ENCODE measurements at regions not wholly inside any gene's neighbourhood (a gene's known extent, or its start where the extent isn't known, plus 50 kb on each side); places are given as distances from the start of the nearest gene placed in this dataset.

DNA sequence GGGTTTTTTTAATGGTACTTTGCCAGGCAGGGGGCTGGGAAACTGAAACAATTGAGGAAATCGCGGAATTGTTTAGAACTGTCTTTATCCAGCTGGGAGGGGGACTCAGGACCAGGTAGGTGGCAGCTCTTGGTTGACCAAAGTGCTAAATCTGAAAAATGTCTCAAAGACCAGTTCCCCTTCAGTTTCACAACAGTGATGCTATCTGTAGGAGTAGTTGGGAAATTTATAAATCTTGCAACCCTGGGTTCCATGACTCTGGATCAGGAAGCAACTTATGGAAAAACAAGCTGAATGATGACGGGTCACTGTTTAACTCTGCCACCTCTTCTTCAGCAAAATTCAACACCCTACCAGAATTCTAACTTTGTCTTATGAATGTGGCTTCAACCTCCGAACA is 99.7 kb downstream of the FAM50B start:
- no peak for FAIRE-seq
- DNase-seq: no peak

DNA sequence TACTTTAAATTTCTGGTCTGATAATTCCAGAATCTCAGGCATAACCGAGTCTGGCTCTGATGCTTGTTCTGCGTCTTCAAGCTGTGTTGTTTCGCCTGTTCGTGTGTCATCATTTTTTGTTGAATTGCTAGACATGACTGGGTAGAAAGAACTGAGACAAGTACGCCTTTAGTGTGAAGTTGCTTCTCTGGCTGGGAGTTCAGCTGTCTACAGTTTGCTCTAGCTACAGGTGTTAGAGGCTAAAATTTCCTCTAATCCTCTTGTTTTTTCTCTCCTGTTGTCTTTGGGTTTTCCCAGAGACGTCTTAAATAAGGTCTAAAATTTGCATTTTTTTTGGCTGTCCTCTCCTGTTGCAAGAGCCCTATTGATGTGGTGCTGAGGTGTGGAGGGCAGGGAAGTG is 100.3 kb downstream of the FAM50B start:
- H3K9me3 ChIP-seq: no peaks in the 10 kb centered on the region
- no peak overlapping the region for H3K27ac ChIP-seq
- FAIRE-seq (no peak), ATAC-seq (no peak), DNase-seq (no peak)
- intact Hi-C loops (cut with DNase I): no loop called here
- H3K4me1 ChIP-seq: no peaks in the 10 kb centered on the region
- 66 to 82% methylated on average over 6 of the region's 6 CpGs for WGBS, 2 donors
- no peak overlapping the region for H3K4me3 ChIP-seq
- TF ChIP-seq, protein P1, sequence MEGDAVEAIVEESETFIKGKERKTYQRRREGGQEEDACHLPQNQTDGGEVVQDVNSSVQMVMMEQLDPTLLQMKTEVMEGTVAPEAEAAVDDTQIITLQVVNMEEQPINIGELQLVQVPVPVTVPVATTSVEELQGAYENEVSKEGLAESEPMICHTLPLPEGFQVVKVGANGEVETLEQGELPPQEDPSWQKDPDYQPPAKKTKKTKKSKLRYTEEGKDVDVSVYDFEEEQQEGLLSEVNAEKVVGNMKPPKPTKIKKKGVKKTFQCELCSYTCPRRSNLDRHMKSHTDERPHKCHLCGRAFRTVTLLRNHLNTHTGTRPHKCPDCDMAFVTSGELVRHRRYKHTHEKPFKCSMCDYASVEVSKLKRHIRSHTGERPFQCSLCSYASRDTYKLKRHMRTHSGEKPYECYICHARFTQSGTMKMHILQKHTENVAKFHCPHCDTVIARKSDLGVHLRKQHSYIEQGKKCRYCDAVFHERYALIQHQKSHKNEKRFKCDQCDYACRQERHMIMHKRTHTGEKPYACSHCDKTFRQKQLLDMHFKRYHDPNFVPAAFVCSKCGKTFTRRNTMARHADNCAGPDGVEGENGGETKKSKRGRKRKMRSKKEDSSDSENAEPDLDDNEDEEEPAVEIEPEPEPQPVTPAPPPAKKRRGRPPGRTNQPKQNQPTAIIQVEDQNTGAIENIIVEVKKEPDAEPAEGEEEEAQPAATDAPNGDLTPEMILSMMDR (IDR thresholded peaks at IDR 0.05): no peak
- H3K36me3 ChIP-seq: no peaks in the 10 kb centered on the region
- H3K27me3 ChIP-seq: no peaks in the 10 kb centered on the region

More for the DNA sequence above, 99.7 kb downstream of the FAM50B start:
- Histone ChIP-seq H3K4me3 (no peak overlapping the region), H3K4me1 (no peaks in the 10 kb centered on the region), H3K27me3 (no peaks in the 10 kb centered on the region), H3K36me3 (no peaks in the 10 kb centered on the region), H3K9me3 (no peaks in the 10 kb centered on the region), H3K27ac (no peak overlapping the region)
- intact Hi-C loops (cut with DNase I): no loop called here
- WGBS, 2 donors: 75 to 77% methylated on average over 4 of the region's 4 CpGs
- no peak for ATAC-seq
- TF ChIP-seq, protein P1 (IDR thresholded peaks at IDR 0.05): no peak

DNA sequence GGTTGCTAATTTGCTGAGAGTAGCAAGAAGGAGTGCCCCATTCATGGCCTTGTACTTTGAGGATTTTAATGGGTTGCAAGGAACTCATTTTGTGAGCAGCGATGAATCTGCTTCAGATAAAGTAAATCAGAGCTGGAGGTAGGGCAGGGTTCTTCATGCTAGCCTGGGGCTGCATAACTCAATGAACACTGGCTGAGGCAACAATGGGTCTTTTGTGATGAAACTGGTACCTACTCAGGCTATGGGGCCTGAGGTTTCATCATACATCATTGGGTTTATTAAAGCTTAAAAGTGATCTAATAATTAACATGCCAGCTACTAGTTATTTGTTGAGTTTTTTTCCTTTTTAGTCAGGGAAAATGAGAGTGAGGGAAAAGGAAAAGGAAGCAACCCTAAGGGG is 106.9 kb downstream of the FAM50B start:
- TF ChIP-seq, protein P1 (IDR thresholded peaks at IDR 0.05): no peak
- intact Hi-C loops (cut with DNase I): no loop called here
- Histone ChIP-seq H3K4me3 (no peak overlapping the region), H3K27ac (peak overlapping the region in 2 of 4 donors; percentile 14 to 42), H3K27me3 (no peaks in the 10 kb centered on the region), H3K4me1 (no peaks in the 10 kb centered on the region), H3K36me3 (no peaks in the 10 kb centered on the region), H3K9me3 (no peaks in the 10 kb centered on the region)
- ATAC-seq (peak in 2 of 4 donors; percentile 84 to 86), DNase-seq (peak in 1 of 6 donors; percentile 20), FAIRE-seq (no peak)
- WGBS, 2 donors: 68 to 84% methylated on average over 1 of the region's 1 CpG

DNA sequence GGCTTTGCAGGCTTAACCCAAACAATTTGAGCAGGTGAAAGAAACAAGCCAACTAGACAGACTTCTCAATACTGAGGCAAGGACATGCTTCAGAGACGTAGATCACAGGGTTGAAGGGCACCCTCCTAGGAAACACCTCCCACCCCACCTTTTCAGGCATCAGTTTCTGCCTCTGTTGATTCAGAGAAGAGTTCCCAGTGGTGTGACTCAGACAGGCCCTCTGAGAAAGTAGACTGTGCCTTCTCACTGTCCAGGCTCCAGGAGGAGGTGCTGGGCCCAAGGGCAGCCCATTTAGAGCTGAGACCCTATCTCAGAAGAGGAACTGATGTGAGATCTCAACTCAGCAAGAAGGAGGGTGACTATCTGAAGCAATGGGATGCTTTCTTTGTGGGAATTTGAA is 108.1 kb downstream of the FAM50B start:
- H3K27me3 ChIP-seq: no peaks in the 10 kb centered on the region
- H3K4me3 ChIP-seq: no peak overlapping the region
- FAIRE-seq (no peak), ATAC-seq (no peak), DNase-seq (no peak)
- WGBS, 2 donors: 63 to 74% methylated on average over 1 of the region's 1 CpG
- TF ChIP-seq, protein P1 (IDR thresholded peaks at IDR 0.05): no peak
- H3K4me1 ChIP-seq: no peaks in the 10 kb centered on the region
- no peaks in the 10 kb centered on the region for H3K36me3 ChIP-seq
- H3K27ac ChIP-seq: no peak overlapping the region
- H3K9me3 ChIP-seq: no peaks in the 10 kb centered on the region
- intact Hi-C loops (cut with DNase I): no loop called here

DNA sequence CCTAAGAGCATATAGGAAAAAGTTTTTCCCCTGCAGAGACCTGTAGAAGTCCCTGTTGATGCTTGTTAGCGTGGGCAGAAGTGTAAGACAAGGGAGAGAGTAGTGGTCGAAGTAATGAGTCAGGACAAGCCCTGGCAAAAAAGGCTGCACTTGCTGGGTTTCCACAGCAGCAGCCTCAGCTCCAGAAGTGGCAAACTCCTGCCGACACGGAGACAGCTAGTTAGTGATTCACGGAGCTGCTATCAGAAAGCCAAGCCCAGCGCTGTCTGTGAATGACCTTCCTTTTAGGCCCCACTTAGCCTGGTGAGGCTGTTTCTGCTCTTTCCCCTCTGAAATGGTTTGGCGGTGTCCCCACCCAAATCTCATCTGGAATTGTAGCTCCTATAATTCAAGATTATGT is 109.1 kb downstream of the FAM50B start:
- H3K9me3 ChIP-seq: no peaks in the 10 kb centered on the region

More for the DNA sequence above, 109.1 kb downstream of the FAM50B start:
- Histone ChIP-seq H3K4me3 (no peak overlapping the region), H3K4me1 (no peaks in the 10 kb centered on the region), H3K36me3 (no peaks in the 10 kb centered on the region), H3K27ac (no peak overlapping the region), H3K27me3 (no peaks in the 10 kb centered on the region)
- intact Hi-C loops (cut with DNase I): no loop called here
- FAIRE-seq: no peak
- DNase-seq: no peak
- no peak for ATAC-seq
- WGBS, 2 donors: 88 to 89% methylated on average over 7 of the region's 7 CpGs
- TF ChIP-seq, protein P1 (IDR thresholded peaks at IDR 0.05): no peak
